A549 (cell line): ENCODE measurements at regions not wholly inside any gene's neighbourhood (a gene's known extent, or its start where the extent isn't known, plus 50 kb on each side); places are given as distances from the start of the nearest gene placed in this dataset.

ENCODE experiments used
- ATAC-seq, 2 experiments: fragments of 200-7000 bp in 1 of 2; fragments of >200 bp in 1 of 2; cut with Nextera tagmentation in 1 of 2; cut with Tn5 transposase in 1 of 2; 3 replicates each; pipeline versions ENCODE4 v1.8.0 to v1.9.1; 2018 to 2020; ENCODE audit warnings: mild to moderate bottlenecking in 1 of 2, moderate library complexity in 1 of 2
- CTCF ChIA-PET: fragments of 300-600 bp; sonication (Branson Sonifier 250); formaldehyde crosslinking; extraction: SDS; loops from one replicate; lab custom pipeline; 2021; ENCODE audit warnings: antibody characterized with exemption, inconsistent platforms; lab: Yijun Ruan, JAX
- POLR2A ChIA-PET: fragments of 350-600 bp; formaldehyde crosslinking; extraction: SDS; loops from one replicate; lab custom pipeline; 2021; ENCODE audit warnings: antibody characterized with exemption, inconsistent platforms; lab: Yijun Ruan, JAX
- DNase-seq, 2 experiments: peaks; one replicate each; pipeline versions ENCODE4 v3.0.0 to v3.0.0-alpha.2; 2011 to 2016; ENCODE audit warnings: low read depth in 1 of 2, low spot score in 1 of 2
- FAIRE-seq: peaks from 2 replicates; lab custom pipeline; 2011; peaks lifted over from hg19 to GRCh38; lab: Jason Lieb, UNC
- H3K27ac ChIP-seq, 2 experiments: fragments of >200 bp; sonication (Bioruptor Twin); formaldehyde crosslinking; 3 replicates each; pipeline ENCODE4 v1.5.1; 2016 to 2017
- H3K4me1 ChIP-seq: fragments of >200 bp; sonication (Bioruptor Twin); formaldehyde crosslinking; 3 replicates; pipeline ENCODE4 v1.6.1; 2016
- H3K4me2 ChIP-seq: fragments of >200 bp; sonication (Bioruptor Twin); formaldehyde crosslinking; 3 replicates; pipeline ENCODE4 v1.6.1; 2016
- H3K4me3 ChIP-seq: fragments of >200 bp; sonication (Bioruptor Twin); formaldehyde crosslinking; 3 replicates; pipeline ENCODE4 v1.5.1; 2016
- H3K9me3 ChIP-seq: fragments of >200 bp; sonication (Bioruptor Twin); formaldehyde crosslinking; 3 replicates; pipeline ENCODE4 v1.6.1; 2016
- ATOH8 ChIP-seq: fragments of 250-450 bp; sonication (Bioruptor Pico); IDR thresholded peaks from 2 replicates; pipeline ENCODE4 v1.5.0; 2020; ENCODE audit warnings: low read depth, mild to moderate bottlenecking, moderate library complexity
- CHD4 ChIP-seq: fragments of 200-600 bp; sonication (generic); IDR thresholded peaks from 2 replicates; pipeline ENCODE4 v1.6.1; 2016; ENCODE audit warnings: antibody characterized with exemption, mild to moderate bottlenecking, borderline replicate concordance
- E2F6 ChIP-seq: IDR thresholded peaks from 2 replicates; pipeline ENCODE4 v1.6.1; 2012; ENCODE audit warnings: low read depth, borderline replicate concordance
- EHMT2 ChIP-seq: fragments of 200-600 bp; sonication (generic); IDR thresholded peaks from 2 replicates; pipeline ENCODE4 v1.6.1; 2016; ENCODE audit warnings: antibody characterized with exemption, low read depth, mild to moderate bottlenecking, moderate library complexity
- FOSL2 ChIP-seq, 2 experiments: fragments of 450-650 bp in 1 of 2; fragments of >200 bp in 1 of 2; sonication (Bioruptor Twin) in 1 of 2; formaldehyde crosslinking; IDR thresholded peaks; 2 replicates each; pipeline versions ENCODE4 v1.5.0 to v1.6.1; 2016 to 2020; ENCODE audit warnings: mild to moderate bottlenecking in 1 of 2, moderate library complexity in 1 of 2
- HDAC2 ChIP-seq: fragments of 200-600 bp; sonication (generic); IDR thresholded peaks from 2 replicates; pipeline ENCODE4 v1.6.1; 2016
- HOXB13 ChIP-seq: fragments of 250-450 bp; sonication (Bioruptor Pico); IDR thresholded peaks from 2 replicates; pipeline ENCODE4 v1.5.0; 2020; ENCODE audit warnings: low read depth, mild to moderate bottlenecking, moderate library complexity
- KDM5A ChIP-seq: fragments of 200-600 bp; sonication (generic); IDR thresholded peaks from 2 replicates; pipeline ENCODE4 v1.6.1; 2016; ENCODE audit warnings: antibody characterized with exemption, mild to moderate bottlenecking
- MAFK ChIP-seq: fragments of 450-650 bp; IDR thresholded peaks from 2 replicates; pipeline ENCODE4 v1.6.1; 2014; ENCODE audit not compliant: partially characterized antibody
- MYC ChIP-seq: IDR thresholded peaks from 2 replicates; pipeline ENCODE4 v1.6.1; 2012; ENCODE audit warnings: mild to moderate bottlenecking, inconsistent platforms, low read length, improper control_type of control experiment, borderline replicate concordance
- NFE2L2 ChIP-seq: fragments of 150-350 bp; conservative IDR thresholded peaks from 2 replicates; pipeline ENCODE4 v1.6.1; 2014; ENCODE audit warnings: low read length
- NPAS2 ChIP-seq: fragments of 250-450 bp; sonication (Bioruptor Pico); IDR thresholded peaks from 2 replicates; pipeline ENCODE4 v1.8.0; 2022; ENCODE audit warnings: mild to moderate bottlenecking, moderate library complexity, borderline replicate concordance
- PBX3 ChIP-seq: IDR thresholded peaks from 2 replicates; pipeline ENCODE4 v1.6.1; 2012
- PHF8 ChIP-seq: fragments of 200-600 bp; sonication (generic); IDR thresholded peaks from 2 replicates; pipeline ENCODE4 v1.6.1; 2016; ENCODE audit warnings: low read depth, mild to moderate bottlenecking, antibody characterized with exemption, moderate library complexity, borderline replicate concordance
- POLR2A ChIP-seq: IDR thresholded peaks from 2 replicates; pipeline ENCODE4 v1.6.1; 2012; ENCODE audit warnings: mild to moderate bottlenecking, low read length
- RARB ChIP-seq: fragments of 250-450 bp; sonication (Bioruptor Pico); IDR thresholded peaks from 2 replicates; pipeline ENCODE4 v1.8.0; 2021; ENCODE audit warnings: mild to moderate bottlenecking, moderate library complexity
- RFX5 ChIP-seq: fragments of 450-650 bp; IDR thresholded peaks from 2 replicates; pipeline ENCODE4 v1.7.1; 2014; ENCODE audit warnings: antibody characterized with exemption, mild to moderate bottlenecking, moderate library complexity
- RNF2 ChIP-seq: fragments of 200-600 bp; sonication (generic); IDR thresholded peaks from 2 replicates; pipeline ENCODE4 v1.6.1; 2016; ENCODE audit warnings: low read depth, mild to moderate bottlenecking, antibody characterized with exemption, moderate library complexity, borderline replicate concordance
- SMC3 ChIP-seq: fragments of >200 bp; sonication (Bioruptor Twin); formaldehyde crosslinking; IDR thresholded peaks from 3 replicates; pipeline ENCODE4 v1.6.1; 2018; ENCODE audit warnings: inconsistent platforms
- ZFP36 ChIP-seq: fragments of 450-650 bp; IDR thresholded peaks from 2 replicates; pipeline ENCODE4 v1.6.1; 2014; ENCODE audit warnings: borderline replicate concordance; ENCODE audit not compliant: partially characterized antibody
- WGBS: methylation state at CpG from one replicate; pipeline ENCODE4 v1.1.6; 2017; ENCODE audit errors: missing lambda C conversion rate; 5-methylcytosine and 5-hydroxymethylcytosine counted together
- TF ChIP-seq, protein P1 (sequence below): fragments of 450-650 bp; IDR thresholded peaks from 2 replicates; pipeline ENCODE4 v1.6.1; 2014; ENCODE audit warnings: antibody characterized with exemption

GRCh38 chr6:164453835-164454234 lies 855.6 kb downstream of the C6orf118 start:
- POLR2A ChIA-PET: no interaction called here
- no peak overlapping the region for H3K4me3 ChIP-seq
- H3K27ac ChIP-seq: no peak overlapping the region
- H3K9me3 ChIP-seq: no peaks in the 10 kb centered on the region
- ATAC-seq: no peak
- no peaks in the 10 kb centered on the region for H3K4me1 ChIP-seq
- TF ChIP-seq RARB (CRISPR knock-in tag): no peak
- no peak for TF ChIP-seq FOSL2 (IDR thresholded peaks at IDR 0.05)
- TF ChIP-seq FOSL2 (CRISPR knock-in tag; IDR thresholded peaks at IDR 0.05): no peak
- peak; percentile 66 for TF ChIP-seq MAFK
- TF ChIP-seq ZFP36: no peak
- TF ChIP-seq RNF2: no peak
- no peak for TF ChIP-seq ATOH8 (CRISPR knock-in tag)
- FAIRE-seq: no peak
- H3K4me2 ChIP-seq: no peak overlapping the region
- no peak for DNase-seq
- CTCF ChIA-PET: no interaction called here
- 1% methylated on average over 3 of the region's 3 CpGs for WGBS

GRCh38 chr6:164442572-164442971 lies 866.8 kb downstream of the C6orf118 start:
- CTCF ChIA-PET: no interaction called here
- Histone ChIP-seq H3K9me3 (no peaks in the 10 kb centered on the region), H3K4me2 (no peak overlapping the region), H3K4me3 (no peak overlapping the region), H3K4me1 (no peaks in the 10 kb centered on the region), H3K27ac (no peak overlapping the region)
- DNase-seq: no peak
- no peak for ATAC-seq
- 9% methylated on average over 2 of the region's 2 CpGs for WGBS
- POLR2A ChIA-PET: no interaction called here
- TF ChIP-seq E2F6: no peak
- no peak for TF ChIP-seq HOXB13
- TF ChIP-seq KDM5A: no peak
- no peak for TF ChIP-seq FOSL2 (IDR thresholded peaks at IDR 0.05)
- TF ChIP-seq FOSL2 (CRISPR knock-in tag; IDR thresholded peaks at IDR 0.05): no peak
- TF ChIP-seq PHF8: no peak
- no peak for TF ChIP-seq NPAS2 (CRISPR knock-in tag)
- no peak for TF ChIP-seq HDAC2
- no peak for TF ChIP-seq SMC3
- TF ChIP-seq RFX5: no peak
- no peak for TF ChIP-seq EHMT2
- TF ChIP-seq NFE2L2: no peak
- TF ChIP-seq MYC: no peak
- no peak for TF ChIP-seq PBX3
- no peak for TF ChIP-seq CHD4
- TF ChIP-seq, protein P1, sequence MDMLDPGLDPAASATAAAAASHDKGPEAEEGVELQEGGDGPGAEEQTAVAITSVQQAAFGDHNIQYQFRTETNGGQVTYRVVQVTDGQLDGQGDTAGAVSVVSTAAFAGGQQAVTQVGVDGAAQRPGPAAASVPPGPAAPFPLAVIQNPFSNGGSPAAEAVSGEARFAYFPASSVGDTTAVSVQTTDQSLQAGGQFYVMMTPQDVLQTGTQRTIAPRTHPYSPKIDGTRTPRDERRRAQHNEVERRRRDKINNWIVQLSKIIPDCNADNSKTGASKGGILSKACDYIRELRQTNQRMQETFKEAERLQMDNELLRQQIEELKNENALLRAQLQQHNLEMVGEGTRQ: no peak
- TF ChIP-seq, all 56 proteins: peak for 0
- FAIRE-seq: no peak

- ChIA-PET CTCF (no interaction called here), POLR2A (no interaction called here)
- WGBS: 0% methylated on average over 5 of the region's 5 CpGs
- DNase-seq (no peak), FAIRE-seq (no peak), ATAC-seq (no peak)
- no peak for TF ChIP-seq POLR2A
- Histone ChIP-seq H3K4me2 (no peak overlapping the region), H3K27ac (no peak overlapping the region), H3K4me3 (no peak overlapping the region), H3K9me3 (no peaks in the 10 kb centered on the region), H3K4me1 (no peaks in the 10 kb centered on the region)
Observed at GRCh38 chr6:164439331-164439730, 870.1 kb downstream of the C6orf118 start.
